DND-41 (cell line): ENCODE measurements at regions not wholly inside any gene's neighbourhood (a gene's known extent, or its start where the extent isn't known, plus 50 kb on each side); places are given as distances from the start of the nearest gene placed in this dataset.

Experiments
- ATAC-seq: fragments of 200-7000 bp; cut with Tn5 transposase; 3 replicates; pipeline ENCODE4 v1.9.1; 2021; ENCODE audit warnings: low read depth; ENCODE audit not compliant: insufficient read depth
- DNase-seq: peaks from one replicate; pipeline ENCODE4 v3.0.0-alpha.2; 2020
- H2AFZ ChIP-seq: 2 replicates; pipeline ENCODE4 v1.6.0; 2012; ENCODE audit warnings: low read depth, low read length
- H3K27ac ChIP-seq: 2 replicates; pipeline ENCODE4 v1.5.1; 2012; ENCODE audit warnings: low read length, inconsistent platforms
- H3K27me3 ChIP-seq: fragments of 200-600 bp; sonication (generic); 2 replicates; pipeline ENCODE4 v1.6.0; 2012; ENCODE audit warnings: low read length, mild to moderate bottlenecking, inconsistent platforms; ENCODE audit not compliant: insufficient read depth, poor library complexity
- H3K36me3 ChIP-seq: 2 replicates; pipeline ENCODE4 v1.5.1; 2012; ENCODE audit warnings: low read length, inconsistent platforms; ENCODE audit not compliant: insufficient read depth
- H3K4me1 ChIP-seq: 2 replicates; pipeline ENCODE4 v1.5.1; 2012; ENCODE audit warnings: mild to moderate bottlenecking, low read length; ENCODE audit not compliant: insufficient read depth
- H3K4me2 ChIP-seq: 2 replicates; pipeline ENCODE4 v1.6.0; 2012; ENCODE audit warnings: mild to moderate bottlenecking, moderate library complexity, low read length, inconsistent platforms; ENCODE audit not compliant: insufficient read depth
- H3K4me3 ChIP-seq, 2 experiments: fragments of 200-600 bp in 1 of 2; shearing (Covaris generic) in 1 of 2; 2 replicates each; pipeline ENCODE4 v1.5.1; 2012 to 2016; ENCODE audit warnings: inconsistent platforms in 2 of 2, low read length in 2 of 2, mild to moderate bottlenecking in 2 of 2, low read depth in 1 of 2, moderate library complexity in 1 of 2
- H3K79me2 ChIP-seq: 2 replicates; pipeline ENCODE4 v1.6.0; 2012; ENCODE audit warnings: low read length, inconsistent platforms; ENCODE audit not compliant: insufficient read depth
- H3K9ac ChIP-seq: 2 replicates; pipeline ENCODE4 v1.6.0; 2012; ENCODE audit warnings: low read depth, mild to moderate bottlenecking, inconsistent platforms, low read length, moderate library complexity
- H3K9me3 ChIP-seq: 2 replicates; pipeline ENCODE4 v1.5.1; 2012; ENCODE audit warnings: low read length, moderate library complexity, mild to moderate bottlenecking, inconsistent platforms; ENCODE audit not compliant: insufficient read depth, severe bottlenecking
- H4K20me1 ChIP-seq: 2 replicates; pipeline ENCODE4 v1.6.0; 2012; ENCODE audit warnings: low read length; ENCODE audit not compliant: insufficient read depth
- CTCF ChIP-seq: IDR thresholded peaks from 2 replicates; pipeline ENCODE4 v1.5.1; 2012; ENCODE audit warnings: borderline replicate concordance, low read length, moderate library complexity, mild to moderate bottlenecking; ENCODE audit not compliant: poor library complexity, severe bottlenecking; ENCODE audit errors: extremely low read depth
- EZH2 ChIP-seq: IDR thresholded peaks from 3 replicates; pipeline ENCODE4 v1.6.1; 2012; ENCODE audit warnings: borderline replicate concordance, low read depth, mild to moderate bottlenecking, moderate library complexity, low read length, inconsistent platforms; ENCODE audit not compliant: severe bottlenecking

GRCh38 chrX:87338510-87338909, 179.1 kb upstream of the KLHL4 start:
- no peak overlapping the region for H3K9ac ChIP-seq
- no peak overlapping the region for H3K27ac ChIP-seq
- no peak for ATAC-seq
- H3K9me3 ChIP-seq, result no peaks in the 10 kb centered on the region
- peak; percentile 39 for TF ChIP-seq CTCF
- no peak for TF ChIP-seq EZH2
- H3K4me2 ChIP-seq, result no peak overlapping the region
- no peak for DNase-seq
- no peaks in the 10 kb centered on the region for H3K4me1 ChIP-seq
- H3K27me3 ChIP-seq, result no peaks in the 10 kb centered on the region
- H4K20me1 ChIP-seq, result no peaks in the 10 kb centered on the region
- no peak overlapping the region for H2AFZ ChIP-seq
- H3K79me2 ChIP-seq, result no peaks in the 10 kb centered on the region
- H3K4me3 ChIP-seq, result no peak overlapping the region
- H3K36me3 ChIP-seq, result no peaks in the 10 kb centered on the region

- no peak for ATAC-seq
- no peak overlapping the region for H2AFZ ChIP-seq
- no peak overlapping the region for H3K9ac ChIP-seq
- H3K36me3 ChIP-seq, result no peaks in the 10 kb centered on the region
- H3K27ac ChIP-seq, result no peak overlapping the region
- no peaks in the 10 kb centered on the region for H3K4me1 ChIP-seq
- no peaks in the 10 kb centered on the region for H3K79me2 ChIP-seq
- H4K20me1 ChIP-seq, result no peaks in the 10 kb centered on the region
- no peaks in the 10 kb centered on the region for H3K9me3 ChIP-seq
- H3K4me2 ChIP-seq, result no peak overlapping the region
- no peak for DNase-seq
- H3K4me3 ChIP-seq, result no peak overlapping the region
- no peaks in the 10 kb centered on the region for H3K27me3 ChIP-seq
- TF ChIP-seq CTCF (no peak), EZH2 (no peak)
These were observed 146.7 kb upstream of the KLHL4 start for GRCh38 chrX:87370865-87371264.

DNA sequence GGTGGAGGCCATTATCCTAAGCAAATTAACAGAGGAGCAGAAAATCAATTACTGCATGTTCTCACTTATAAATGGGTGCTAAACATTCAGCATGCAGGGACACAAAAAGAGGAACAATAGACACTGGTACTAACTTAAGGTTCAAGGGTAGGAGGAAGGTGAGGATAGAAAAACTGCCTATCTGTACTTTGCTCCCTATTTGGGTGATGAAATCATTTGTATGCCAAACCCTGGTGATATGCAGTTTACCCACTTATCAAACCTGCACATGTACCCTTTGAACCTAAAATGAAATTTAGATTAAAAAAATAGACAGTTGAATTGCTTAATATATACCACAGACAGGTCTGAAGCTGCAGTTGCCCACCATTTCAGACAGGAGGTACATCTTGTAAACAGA, 143.3 kb upstream of the KLHL4 start:
- ATAC-seq, result no peak
- no peaks in the 10 kb centered on the region for H3K4me1 ChIP-seq

More for the DNA sequence above, 143.3 kb upstream of the KLHL4 start:
- Histone ChIP-seq H3K36me3 (no peaks in the 10 kb centered on the region), H3K4me2 (no peak overlapping the region), H3K9ac (no peak overlapping the region), H3K27ac (no peak overlapping the region), H3K9me3 (no peaks in the 10 kb centered on the region), H3K4me3 (no peak overlapping the region), H2AFZ (no peak overlapping the region), H3K27me3 (no peaks in the 10 kb centered on the region), H3K79me2 (no peaks in the 10 kb centered on the region), H4K20me1 (no peaks in the 10 kb centered on the region)
- TF ChIP-seq CTCF (no peak), EZH2 (no peak)
- no peak for DNase-seq
